Activated T-helper 1 cell treated with anti-CD3 and anti-CD28 coated beads, Interleukin-12 subunit alpha, Interleukin-12 subunit beta, Interleukin-2, Interleukin-4 antibody, amounts not matched to agents 30 ng/mL and 10 ng/mL and 1 ng/mL, durations not matched to agents 14 hours and 24 hours and 36 hours (primary cell): ENCODE measurements at regions not wholly inside any gene's neighbourhood (a gene's known extent, or its start where the extent isn't known, plus 50 kb on each side); places are given as distances from the start of the nearest gene placed in this dataset.

Source experiments
- DNase-seq: peaks from one replicate; pipeline ENCODE4 v3.0.0; 2021; ENCODE audit warnings: low spot score
- H3K27ac Mint-ChIP-seq: one replicate; pipeline ENCODE4 v1.8.0; 2021; ENCODE audit warnings: mild to moderate bottlenecking, mixed read lengths
- H3K27me3 Mint-ChIP-seq: one replicate; pipeline ENCODE4 v1.8.0; 2022; ENCODE audit warnings: mild to moderate bottlenecking, moderate library complexity, mixed read lengths; ENCODE audit not compliant: insufficient read depth
- H3K36me3 Mint-ChIP-seq: one replicate; pipeline ENCODE4 v1.8.0; 2021; ENCODE audit warnings: low read depth, mixed read lengths
- H3K4me1 Mint-ChIP-seq: one replicate; pipeline ENCODE4 v1.8.0; 2021; ENCODE audit warnings: low read depth, mixed read lengths
- H3K4me3 Mint-ChIP-seq: one replicate; pipeline ENCODE4 v1.8.0; 2021; ENCODE audit warnings: mild to moderate bottlenecking, moderate library complexity, mixed read lengths
- H3K9me3 Mint-ChIP-seq: one replicate; pipeline ENCODE4 v1.8.0; 2021; ENCODE audit warnings: mixed read lengths
- intact Hi-C: fragments of 100-400 bp; cut with micrococcal nuclease; formaldehyde crosslinking; loops from one replicate; pipeline ENCODE4 v1.15.1; 2024

GRCh38 chr2:16014802-16015201, 74.5 kb downstream of the MYCN start:
- intact Hi-C loops, result no loop called here
- H3K27me3 Mint-ChIP-seq, result peaks cover 18% of the 10 kb centered on the region
- no peaks in the 10 kb centered on the region for H3K4me1 Mint-ChIP-seq
- no peak for DNase-seq
- no peaks in the 10 kb centered on the region for H3K9me3 Mint-ChIP-seq
- H3K27ac Mint-ChIP-seq, result no peak overlapping the region
- no peaks in the 10 kb centered on the region for H3K36me3 Mint-ChIP-seq
- no peak overlapping the region for H3K4me3 Mint-ChIP-seq

GRCh38 chr2:16014041-16014787, 73.9 kb downstream of the MYCN start:
- H3K27me3 Mint-ChIP-seq, result peaks cover 18% of the 10 kb centered on the region
- intact Hi-C loops, result no loop called here
- no peaks in the 10 kb centered on the region for H3K4me1 Mint-ChIP-seq
- no peak overlapping the region for H3K4me3 Mint-ChIP-seq
- no peaks in the 10 kb centered on the region for H3K9me3 Mint-ChIP-seq
- no peaks in the 10 kb centered on the region for H3K36me3 Mint-ChIP-seq
- H3K27ac Mint-ChIP-seq, result no peak overlapping the region
- DNase-seq, result no peak

- no peak overlapping the region for H3K27ac Mint-ChIP-seq
- peaks cover 18% of the 10 kb centered on the region for H3K27me3 Mint-ChIP-seq
- intact Hi-C loops, result no loop called here
- no peak overlapping the region for H3K4me3 Mint-ChIP-seq
- H3K9me3 Mint-ChIP-seq, result no peaks in the 10 kb centered on the region
- H3K36me3 Mint-ChIP-seq, result no peaks in the 10 kb centered on the region
- no peak for DNase-seq
- H3K4me1 Mint-ChIP-seq, result no peaks in the 10 kb centered on the region
These were observed 73.1 kb downstream of the MYCN start for GRCh38 chr2:16013359-16013911.

- Mint-ChIP-seq H3K27me3 (peaks cover 18% of the 10 kb centered on the region), H3K9me3 (no peaks in the 10 kb centered on the region), H3K27ac (no peak overlapping the region), H3K4me3 (no peak overlapping the region), H3K36me3 (no peaks in the 10 kb centered on the region), H3K4me1 (no peaks in the 10 kb centered on the region)
- intact Hi-C loops, result no loop called here
- DNase-seq, result no peak
These were observed 72.4 kb downstream of the MYCN start for GRCh38 chr2:16012626-16013358.

GRCh38 chr2:16012029-16012596, 71.8 kb downstream of the MYCN start:
- DNase-seq, result no peak
- Mint-ChIP-seq H3K4me1 (no peaks in the 10 kb centered on the region), H3K27ac (no peak overlapping the region), H3K9me3 (no peaks in the 10 kb centered on the region), H3K4me3 (no peak overlapping the region), H3K27me3 (peaks cover 18% of the 10 kb centered on the region), H3K36me3 (no peaks in the 10 kb centered on the region)
- intact Hi-C loops, result no loop called here

- H3K9me3 Mint-ChIP-seq, result no peaks in the 10 kb centered on the region
- H3K36me3 Mint-ChIP-seq, result no peaks in the 10 kb centered on the region
- H3K27ac Mint-ChIP-seq, result no peak overlapping the region
- no peaks in the 10 kb centered on the region for H3K4me1 Mint-ChIP-seq
- no peak overlapping the region for H3K4me3 Mint-ChIP-seq
- intact Hi-C loops, result no loop called here
- peaks cover 18% of the 10 kb centered on the region for H3K27me3 Mint-ChIP-seq
- DNase-seq, result no peak
These were observed 71.2 kb downstream of the MYCN start for GRCh38 chr2:16011621-16011960.

- no peak for DNase-seq
- H3K27ac Mint-ChIP-seq, result no peak overlapping the region
- peaks cover 17% of the 10 kb centered on the region for H3K27me3 Mint-ChIP-seq
- no peak overlapping the region for H3K4me3 Mint-ChIP-seq
- H3K36me3 Mint-ChIP-seq, result no peaks in the 10 kb centered on the region
- intact Hi-C loops, result no loop called here
- H3K9me3 Mint-ChIP-seq, result no peaks in the 10 kb centered on the region
- no peaks in the 10 kb centered on the region for H3K4me1 Mint-ChIP-seq
These were observed 70.7 kb downstream of the MYCN start for GRCh38 chr2:16010951-16011620.

GRCh38 chr2:16010011-16010410, 69.7 kb downstream of the MYCN start:
- Mint-ChIP-seq H3K9me3 (no peaks in the 10 kb centered on the region), H3K27ac (no peak overlapping the region), H3K4me1 (no peaks in the 10 kb centered on the region), H3K4me3 (no peak overlapping the region), H3K36me3 (no peaks in the 10 kb centered on the region), H3K27me3 (peaks cover 12% of the 10 kb centered on the region)
- intact Hi-C loops, result no loop called here
- DNase-seq, result no peak

- intact Hi-C loops, result no loop called here
These were observed 69.2 kb downstream of the MYCN start for GRCh38 chr2:16009560-16009959.

GRCh38 chr2:16008856-16009255, 68.5 kb downstream of the MYCN start:
- no peaks in the 10 kb centered on the region for H3K4me1 Mint-ChIP-seq
- H3K9me3 Mint-ChIP-seq, result no peaks in the 10 kb centered on the region
- H3K36me3 Mint-ChIP-seq, result no peaks in the 10 kb centered on the region
- no peak overlapping the region for H3K27ac Mint-ChIP-seq
- H3K4me3 Mint-ChIP-seq, result no peak overlapping the region
- no peak for DNase-seq
- peaks cover 7% of the 10 kb centered on the region for H3K27me3 Mint-ChIP-seq
- intact Hi-C loops, result no loop called here

More at GRCh38 chr2:16009560-16009959, 69.2 kb downstream of the MYCN start:
- Mint-ChIP-seq H3K4me1 (no peaks in the 10 kb centered on the region), H3K36me3 (no peaks in the 10 kb centered on the region), H3K9me3 (no peaks in the 10 kb centered on the region), H3K27ac (no peak overlapping the region), H3K27me3 (peaks cover 9% of the 10 kb centered on the region), H3K4me3 (no peak overlapping the region)
- DNase-seq, result no peak

- DNase-seq, result no peak
- no peaks in the 10 kb centered on the region for H3K36me3 Mint-ChIP-seq
- H3K9me3 Mint-ChIP-seq, result no peaks in the 10 kb centered on the region
- peaks cover 4% of the 10 kb centered on the region for H3K27me3 Mint-ChIP-seq
- no peak overlapping the region for H3K27ac Mint-ChIP-seq
- H3K4me3 Mint-ChIP-seq, result no peak overlapping the region
- no peaks in the 10 kb centered on the region for H3K4me1 Mint-ChIP-seq
- intact Hi-C loops, result no loop called here
These were observed 68.0 kb downstream of the MYCN start for GRCh38 chr2:16008331-16008850.

GRCh38 chr2:16007167-16007934, 67.0 kb downstream of the MYCN start:
- Mint-ChIP-seq H3K27ac (no peak overlapping the region), H3K27me3 (peaks cover 2% of the 10 kb centered on the region), H3K4me1 (no peaks in the 10 kb centered on the region)

More at GRCh38 chr2:16007167-16007934, 67.0 kb downstream of the MYCN start:
- Mint-ChIP-seq H3K36me3 (no peaks in the 10 kb centered on the region), H3K4me3 (no peak overlapping the region), H3K9me3 (no peaks in the 10 kb centered on the region)
- DNase-seq, result no peak
- intact Hi-C loops, result no loop called here
